HEK293T (cell line): ENCODE measurements at regions not wholly inside any gene's neighbourhood (a gene's known extent, or its start where the extent isn't known, plus 50 kb on each side); places are given as distances from the start of the nearest gene placed in this dataset.

Source experiments
- FOXK2 ChIP-seq: fragments of 450-650 bp; IDR thresholded peaks from 2 replicates; pipeline ENCODE4 v1.6.1; 2016; ENCODE audit warnings: mild to moderate bottlenecking
- FOXM1 ChIP-seq: fragments of 450-650 bp; IDR thresholded peaks from 2 replicates; pipeline ENCODE4 v1.6.1; 2017; ENCODE audit warnings: mild to moderate bottlenecking, borderline replicate concordance
- NFRKB ChIP-seq: fragments of 450-650 bp; IDR thresholded peaks from 2 replicates; pipeline ENCODE4 v1.6.1; 2016; ENCODE audit warnings: mild to moderate bottlenecking, moderate library complexity
- SP1 ChIP-seq: fragments of 450-650 bp; IDR thresholded peaks from 2 replicates; pipeline ENCODE4 v1.6.1; 2017
- SUZ12 ChIP-seq: fragments of 450-650 bp; IDR thresholded peaks from 2 replicates; pipeline ENCODE4 v1.6.1; 2016; ENCODE audit warnings: mild to moderate bottlenecking
- TARDBP ChIP-seq: fragments of 450-650 bp; IDR thresholded peaks from 2 replicates; pipeline ENCODE4 v1.6.1; 2016
- TF ChIP-seq, protein P1 (sequence below): fragments of 450-650 bp; IDR thresholded peaks from 2 replicates; pipeline ENCODE4 v1.6.1; 2016

DNA sequence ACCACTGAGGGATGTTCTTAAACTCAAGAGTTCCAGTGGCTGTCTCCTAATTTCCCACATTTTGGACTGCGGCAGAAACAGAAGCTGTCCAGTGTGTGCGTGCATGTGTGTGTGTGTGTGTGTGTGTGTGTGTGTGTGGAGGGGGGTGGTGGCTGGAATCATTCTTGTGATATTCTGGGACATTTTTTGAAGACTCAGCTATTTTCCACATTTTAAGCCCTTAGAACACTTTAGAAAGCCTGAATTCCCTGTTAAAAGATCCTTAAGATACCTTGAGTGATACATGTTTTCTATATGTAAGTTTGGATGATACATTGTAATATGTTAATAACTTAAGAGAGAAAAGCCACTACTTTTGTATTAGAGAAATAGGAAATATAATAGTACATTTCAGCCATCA lies 636.4 kb downstream of the PLPP3 start:
- TF ChIP-seq NFRKB (no peak), FOXK2 (no peak), TARDBP (no peak), SUZ12 (no peak), FOXM1 (no peak), SP1 (no peak)
- TF ChIP-seq, protein P1, sequence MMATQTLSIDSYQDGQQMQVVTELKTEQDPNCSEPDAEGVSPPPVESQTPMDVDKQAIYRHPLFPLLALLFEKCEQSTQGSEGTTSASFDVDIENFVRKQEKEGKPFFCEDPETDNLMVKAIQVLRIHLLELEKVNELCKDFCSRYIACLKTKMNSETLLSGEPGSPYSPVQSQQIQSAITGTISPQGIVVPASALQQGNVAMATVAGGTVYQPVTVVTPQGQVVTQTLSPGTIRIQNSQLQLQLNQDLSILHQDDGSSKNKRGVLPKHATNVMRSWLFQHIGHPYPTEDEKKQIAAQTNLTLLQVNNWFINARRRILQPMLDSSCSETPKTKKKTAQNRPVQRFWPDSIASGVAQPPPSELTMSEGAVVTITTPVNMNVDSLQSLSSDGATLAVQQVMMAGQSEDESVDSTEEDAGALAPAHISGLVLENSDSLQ, result no peak
